OCI-LY7 (cell line): ENCODE measurements at regions not wholly inside any gene's neighbourhood (a gene's known extent, or its start where the extent isn't known, plus 50 kb on each side); places are given as distances from the start of the nearest gene placed in this dataset.

Experiments
- CTCF ChIP-seq: fragments of 200-600 bp; sonication (generic); conservative IDR thresholded peaks from 2 replicates; pipeline ENCODE4 v1.5.1; 2014; ENCODE audit warnings: mild to moderate bottlenecking, antibody characterized with exemption, low read length, moderate library complexity, mixed read lengths
- EZH2phosphoT487 ChIP-seq: fragments of 200-600 bp; sonication (generic); IDR thresholded peaks from 2 replicates; pipeline ENCODE4 v1.6.1; 2018; ENCODE audit warnings: low read depth, borderline replicate concordance, mild to moderate bottlenecking, mixed run types, antibody characterized with exemption, low read length, moderate library complexity, mixed read lengths

GRCh38 chr3:178455226-178455625 is 81.0 kb upstream of the KCNMB2 start:
- TF ChIP-seq CTCF (no peak), EZH2phosphoT487 (no peak)
